Trophoblast cell (in vitro differentiated cells and primary cell): ENCODE measurements at regions not wholly inside any gene's neighbourhood (a gene's known extent, or its start where the extent isn't known, plus 50 kb on each side); places are given as distances from the start of the nearest gene placed in this dataset.

ENCODE experiments used
- DNase-seq, 2 donors: peaks; one replicate each; pipeline ENCODE4 v3.0.0-alpha.2; 2016
- H2AFZ ChIP-seq: 2 replicates; pipeline ENCODE4 v1.6.1; 2013; ENCODE audit warnings: low read length, moderate library complexity, mild to moderate bottlenecking; ENCODE audit not compliant: insufficient read depth, poor library complexity
- H2AK5ac ChIP-seq: 2 replicates; pipeline ENCODE4 v1.6.1; 2013; ENCODE audit warnings: mild to moderate bottlenecking, low read length
- H2BK120ac ChIP-seq: 2 replicates; pipeline ENCODE4 v1.6.1; 2013; ENCODE audit warnings: low read length, mild to moderate bottlenecking, moderate library complexity; ENCODE audit not compliant: insufficient read depth, poor library complexity
- H2BK12ac ChIP-seq: 2 replicates; pipeline ENCODE4 v1.6.1; 2013; ENCODE audit warnings: mild to moderate bottlenecking, low read length, moderate library complexity
- H2BK5ac ChIP-seq: 2 replicates; pipeline ENCODE4 v1.6.1; 2013; ENCODE audit warnings: low read length, low read depth, moderate library complexity, mild to moderate bottlenecking; ENCODE audit not compliant: poor library complexity
- H3K14ac ChIP-seq: 2 replicates; pipeline ENCODE4 v1.6.1; 2013; ENCODE audit warnings: mild to moderate bottlenecking, low read length
- H3K18ac ChIP-seq: 2 replicates; pipeline ENCODE4 v1.6.1; 2013; ENCODE audit warnings: mild to moderate bottlenecking, low read length
- H3K23ac ChIP-seq: 2 replicates; pipeline ENCODE4 v1.6.1; 2013; ENCODE audit warnings: low read length
- H3K27ac ChIP-seq: 2 replicates; pipeline ENCODE4 v1.5.1; 2013; ENCODE audit warnings: low read depth, mild to moderate bottlenecking, inconsistent platforms, low read length, moderate library complexity
- H3K27me3 ChIP-seq: 2 replicates; pipeline ENCODE4 v1.6.1; 2013; ENCODE audit warnings: inconsistent platforms, mild to moderate bottlenecking, low read length, moderate library complexity; ENCODE audit not compliant: insufficient read depth
- H3K36me3 ChIP-seq, 2 experiments: 1 replicate in 1 of 2; 2 replicates in 1 of 2; pipeline ENCODE4 v1.6.1; 2013; ENCODE audit warnings: low read length in 2 of 2, mild to moderate bottlenecking in 2 of 2, moderate library complexity in 1 of 2; ENCODE audit not compliant: insufficient read depth in 2 of 2, control insufficient read depth in 1 of 2
- H3K4ac ChIP-seq: 2 replicates; pipeline ENCODE4 v1.6.1; 2013; ENCODE audit warnings: low read depth, mild to moderate bottlenecking, low read length, moderate library complexity
- H3K4me1 ChIP-seq, 2 experiments: 1 replicate in 1 of 2; 2 replicates in 1 of 2; pipeline ENCODE4 v1.6.1; 2013; ENCODE audit warnings: low read length in 2 of 2, mild to moderate bottlenecking in 2 of 2, moderate library complexity in 1 of 2; ENCODE audit not compliant: insufficient read depth in 2 of 2, control insufficient read depth in 1 of 2
- H3K4me2 ChIP-seq: 2 replicates; pipeline ENCODE4 v1.6.1; 2013; ENCODE audit warnings: inconsistent platforms, mild to moderate bottlenecking, low read length, moderate library complexity
- H3K4me3 ChIP-seq: 2 replicates; pipeline ENCODE4 v1.5.1; 2013; ENCODE audit warnings: mild to moderate bottlenecking, low read depth, low read length, inconsistent platforms
- H3K79me1 ChIP-seq: one replicate; pipeline ENCODE4 v1.6.1; 2013; ENCODE audit warnings: low read length
- H3K79me2 ChIP-seq: 2 replicates; pipeline ENCODE4 v1.6.1; 2013; ENCODE audit warnings: low read length, mild to moderate bottlenecking; ENCODE audit not compliant: control insufficient read depth, insufficient read depth, poor library complexity
- H3K9ac ChIP-seq: 2 replicates; pipeline ENCODE4 v1.6.1; 2013; ENCODE audit warnings: mild to moderate bottlenecking, low read length
- H3K9me3 ChIP-seq: 2 replicates; pipeline ENCODE4 v1.6.1; 2013; ENCODE audit warnings: low read depth, mild to moderate bottlenecking, control low read depth, inconsistent platforms, low read length; ENCODE audit not compliant: insufficient read depth
- H4K12ac ChIP-seq: 2 replicates; pipeline ENCODE4 v1.6.1; 2013; ENCODE audit warnings: low read depth, mild to moderate bottlenecking, low read length, moderate library complexity
- H4K8ac ChIP-seq: 2 replicates; pipeline ENCODE4 v1.6.1; 2013; ENCODE audit warnings: low read depth, mild to moderate bottlenecking, low read length, moderate library complexity
- H4K91ac ChIP-seq: one replicate; pipeline ENCODE4 v1.6.1; 2013; ENCODE audit warnings: low read depth, mild to moderate bottlenecking, low read length, moderate library complexity
- WGBS: extraction: QIAGEN DNeasy Blood & Tissue Kit; methylation state at CpG from one replicate; pipeline ENCODE4 v1.1.7; 2013; ENCODE audit warnings: missing lambda C conversion rate; ENCODE audit not compliant: insufficient read length, insufficient coverage; ENCODE audit errors: extremely low coverage; 5-methylcytosine and 5-hydroxymethylcytosine counted together

DNA sequence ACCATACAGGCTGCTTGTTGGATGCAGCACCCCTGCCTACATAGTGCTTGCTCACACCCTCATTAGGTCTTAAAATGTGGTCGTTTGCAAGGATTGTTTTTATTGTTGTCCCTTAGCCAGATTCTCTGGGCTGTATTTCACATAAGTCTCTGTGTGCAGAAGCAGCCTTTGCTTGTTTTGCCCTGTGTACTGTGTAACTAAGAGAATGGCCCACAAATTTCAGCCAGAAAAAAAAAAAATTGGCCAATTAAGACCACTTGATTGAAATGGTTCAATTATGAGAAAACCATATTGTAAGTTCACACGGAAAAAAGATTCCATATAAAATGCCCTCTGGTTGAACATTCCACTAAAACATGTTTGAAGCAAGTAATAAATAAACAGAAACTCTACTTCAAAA is 377.1 kb upstream of the SOX11 start:
- no peak overlapping the region for H4K12ac ChIP-seq
- no peak overlapping the region for H4K91ac ChIP-seq
- WGBS: no CpG with 5 or more reads among the region's 2 CpGs
- H3K4me3 ChIP-seq: no peak overlapping the region
- H3K27ac ChIP-seq: no peak overlapping the region
- no peak overlapping the region for H3K4me2 ChIP-seq
- H2AK5ac ChIP-seq: no peak overlapping the region
- no peak overlapping the region for H3K18ac ChIP-seq
- no peak overlapping the region for H4K8ac ChIP-seq
- H3K9ac ChIP-seq: no peak overlapping the region
- no peak overlapping the region for H2BK120ac ChIP-seq
- no peaks in the 10 kb centered on the region for H3K36me3 ChIP-seq
- H3K23ac ChIP-seq: no peak overlapping the region
- no peaks in the 10 kb centered on the region for H3K4me1 ChIP-seq
- H3K27me3 ChIP-seq: no peaks in the 10 kb centered on the region
- H3K79me1 ChIP-seq: no peaks in the 10 kb centered on the region
- H3K4ac ChIP-seq: no peak overlapping the region
- no peak overlapping the region for H2AFZ ChIP-seq
- H3K14ac ChIP-seq: no peak overlapping the region
- H3K79me2 ChIP-seq: no peaks in the 10 kb centered on the region
- no peaks in the 10 kb centered on the region for H3K9me3 ChIP-seq
- DNase-seq: no peak
- no peak overlapping the region for H2BK5ac ChIP-seq
- no peak overlapping the region for H2BK12ac ChIP-seq

DNA sequence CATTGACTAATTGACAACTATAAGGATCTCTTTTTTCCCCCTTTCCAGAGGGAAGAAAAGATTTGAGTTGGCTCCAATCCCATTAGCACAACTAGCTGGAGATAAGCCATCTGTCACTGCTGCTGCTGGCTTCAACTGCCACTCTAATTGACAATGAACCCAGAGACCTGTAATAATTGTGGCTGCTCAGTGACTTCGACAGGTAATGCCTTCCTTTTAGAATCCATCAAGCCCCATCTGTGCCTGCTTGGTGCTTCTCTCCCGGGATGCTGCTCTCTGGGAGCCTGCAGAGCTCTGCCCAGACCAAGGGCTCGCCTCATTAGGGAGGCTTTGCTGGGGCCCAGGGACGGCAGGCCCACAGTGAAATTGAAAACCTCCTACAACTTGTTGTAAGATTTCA is 376.7 kb upstream of the SOX11 start:
- no peak overlapping the region for H2BK12ac ChIP-seq
- no peak overlapping the region for H3K18ac ChIP-seq
- no peak overlapping the region for H4K8ac ChIP-seq
- no peaks in the 10 kb centered on the region for H3K79me2 ChIP-seq
- no peak overlapping the region for H3K23ac ChIP-seq
- no peak overlapping the region for H2BK120ac ChIP-seq
- no peak overlapping the region for H3K4ac ChIP-seq
- H2AK5ac ChIP-seq: no peak overlapping the region
- no peaks in the 10 kb centered on the region for H3K9me3 ChIP-seq
- WGBS: no CpG with 5 or more reads among the region's 4 CpGs
- H4K91ac ChIP-seq: no peak overlapping the region
- H3K9ac ChIP-seq: no peak overlapping the region
- H3K36me3 ChIP-seq: no peaks in the 10 kb centered on the region
- H3K4me3 ChIP-seq: no peak overlapping the region
- no peak overlapping the region for H2BK5ac ChIP-seq
- no peak overlapping the region for H4K12ac ChIP-seq
- no peak for DNase-seq
- no peak overlapping the region for H3K27ac ChIP-seq
- no peak overlapping the region for H3K4me2 ChIP-seq
- no peaks in the 10 kb centered on the region for H3K4me1 ChIP-seq
- H3K14ac ChIP-seq: no peak overlapping the region
- no peak overlapping the region for H2AFZ ChIP-seq
- H3K27me3 ChIP-seq: no peaks in the 10 kb centered on the region
- H3K79me1 ChIP-seq: no peaks in the 10 kb centered on the region

DNA sequence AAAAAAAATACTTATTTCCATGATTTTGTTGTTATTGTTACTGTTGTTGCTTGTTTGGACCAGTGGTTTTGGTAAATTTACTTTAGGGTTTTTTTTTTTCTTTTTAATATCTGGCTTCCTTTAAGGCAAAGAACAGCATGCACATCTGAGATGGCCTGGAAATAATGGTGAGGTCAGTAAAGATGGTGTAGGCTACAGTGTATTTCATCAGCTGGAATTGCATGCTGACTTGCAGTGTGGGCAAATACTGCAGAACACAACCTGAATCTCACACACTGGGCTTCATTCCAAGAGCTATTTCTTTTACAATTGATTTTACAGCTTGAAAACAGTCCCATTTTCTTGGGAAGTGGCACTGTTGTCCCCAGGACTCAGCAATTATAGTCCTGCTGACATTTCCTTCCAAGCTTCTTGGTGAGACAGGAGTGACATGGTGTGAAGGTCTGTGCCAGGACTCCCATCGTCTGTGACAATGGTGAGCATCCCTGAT is 376.1 kb upstream of the SOX11 start:
- Histone ChIP-seq H3K27ac (no peak overlapping the region), H3K4me2 (no peak overlapping the region), H4K12ac (no peak overlapping the region), H3K4me3 (no peak overlapping the region), H2BK120ac (no peak overlapping the region), H3K9ac (no peak overlapping the region), H3K27me3 (no peaks in the 10 kb centered on the region), H4K91ac (no peak overlapping the region), H3K18ac (no peak overlapping the region), H2AFZ (no peak overlapping the region), H3K79me2 (no peaks in the 10 kb centered on the region), H2BK5ac (no peak overlapping the region), H3K4ac (no peak overlapping the region), H3K36me3 (no peaks in the 10 kb centered on the region), H3K14ac (no peak overlapping the region), H3K79me1 (no peaks in the 10 kb centered on the region), H3K23ac (no peak overlapping the region), H2BK12ac (no peak overlapping the region), H4K8ac (no peak overlapping the region), H3K9me3 (no peaks in the 10 kb centered on the region), H2AK5ac (no peak overlapping the region), H3K4me1 (no peaks in the 10 kb centered on the region)
- no peak for DNase-seq
- no CpG with 5 or more reads among the region's 1 CpG for whole genome bisulfite sequencing

DNA sequence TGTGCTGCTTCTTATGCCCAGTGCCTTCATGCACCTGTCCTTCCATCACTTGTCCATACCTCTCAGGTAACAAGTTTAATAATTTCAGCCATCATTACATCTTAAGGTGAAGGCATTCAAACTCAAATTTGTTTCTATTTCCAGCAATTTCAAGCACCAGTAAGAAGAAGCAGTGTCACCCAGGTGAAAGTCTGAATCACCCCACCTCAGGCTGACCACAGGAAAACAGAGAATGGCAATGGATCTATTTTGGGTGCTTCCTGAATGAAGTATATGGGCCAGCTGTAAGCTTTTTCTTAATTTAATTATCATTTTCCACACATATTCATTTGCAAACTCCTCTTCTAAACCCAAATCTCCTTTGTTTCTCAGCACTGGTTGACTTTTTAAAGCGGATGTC is 372.7 kb upstream of the SOX11 start:
- Histone ChIP-seq H3K27ac (no peak overlapping the region), H2BK120ac (no peak overlapping the region)
- no CpG with 5 or more reads among the region's 1 CpG for WGBS

More for the DNA sequence above, 372.7 kb upstream of the SOX11 start:
- H3K4ac ChIP-seq: no peak overlapping the region
- no peak overlapping the region for H3K9ac ChIP-seq
- H3K4me3 ChIP-seq: no peak overlapping the region
- no peak overlapping the region for H3K4me2 ChIP-seq
- no peak overlapping the region for H2BK5ac ChIP-seq
- no peaks in the 10 kb centered on the region for H3K4me1 ChIP-seq
- no peaks in the 10 kb centered on the region for H3K79me1 ChIP-seq
- no peak for DNase-seq
- no peak overlapping the region for H3K14ac ChIP-seq
- no peak overlapping the region for H3K23ac ChIP-seq
- no peaks in the 10 kb centered on the region for H3K36me3 ChIP-seq
- H2BK12ac ChIP-seq: no peak overlapping the region
- H4K91ac ChIP-seq: no peak overlapping the region
- no peak overlapping the region for H2AK5ac ChIP-seq
- H4K8ac ChIP-seq: no peak overlapping the region
- H3K79me2 ChIP-seq: no peaks in the 10 kb centered on the region
- H3K27me3 ChIP-seq: no peaks in the 10 kb centered on the region
- no peak overlapping the region for H3K18ac ChIP-seq
- H2AFZ ChIP-seq: no peak overlapping the region
- H4K12ac ChIP-seq: no peak overlapping the region
- H3K9me3 ChIP-seq: no peaks in the 10 kb centered on the region
